Activated T-helper 1 cell treated with anti-CD3 and anti-CD28 coated beads, Interleukin-12 subunit alpha, Interleukin-12 subunit beta, Interleukin-2, Interleukin-4 antibody, amounts not matched to agents 30 ng/mL and 10 ng/mL and 1 ng/mL, durations not matched to agents 14 hours and 24 hours and 36 hours (primary cell): ENCODE measurements at regions not wholly inside any gene's neighbourhood (a gene's known extent, or its start where the extent isn't known, plus 50 kb on each side); places are given as distances from the start of the nearest gene placed in this dataset.

ENCODE experiments used
- DNase-seq: peaks from one replicate; pipeline ENCODE4 v3.0.0; 2021; ENCODE audit warnings: low spot score
- H3K27ac Mint-ChIP-seq: one replicate; pipeline ENCODE4 v1.8.0; 2021; ENCODE audit warnings: mild to moderate bottlenecking, mixed read lengths
- H3K27me3 Mint-ChIP-seq: one replicate; pipeline ENCODE4 v1.8.0; 2022; ENCODE audit warnings: mild to moderate bottlenecking, moderate library complexity, mixed read lengths; ENCODE audit not compliant: insufficient read depth
- H3K36me3 Mint-ChIP-seq: one replicate; pipeline ENCODE4 v1.8.0; 2021; ENCODE audit warnings: low read depth, mixed read lengths
- H3K4me1 Mint-ChIP-seq: one replicate; pipeline ENCODE4 v1.8.0; 2021; ENCODE audit warnings: low read depth, mixed read lengths
- H3K4me3 Mint-ChIP-seq: one replicate; pipeline ENCODE4 v1.8.0; 2021; ENCODE audit warnings: mild to moderate bottlenecking, moderate library complexity, mixed read lengths
- H3K9me3 Mint-ChIP-seq: one replicate; pipeline ENCODE4 v1.8.0; 2021; ENCODE audit warnings: mixed read lengths
- intact Hi-C: fragments of 100-400 bp; cut with micrococcal nuclease; formaldehyde crosslinking; loops from one replicate; pipeline ENCODE4 v1.15.1; 2024

GRCh38 chr6:109301418-109301817, 80.8 kb downstream of the CD164 start:
- intact Hi-C loops: loop anchor here (10.0 kb wide), 1 partner anchor 117 kb away; no protein-coding TSS in a partner anchor
- H3K4me3 Mint-ChIP-seq: no peak overlapping the region
- no peak overlapping the region for H3K27ac Mint-ChIP-seq
- H3K4me1 Mint-ChIP-seq: peaks cover 12% of the 10 kb centered on the region
- no peaks in the 10 kb centered on the region for H3K36me3 Mint-ChIP-seq
- no peaks in the 10 kb centered on the region for H3K9me3 Mint-ChIP-seq
- H3K27me3 Mint-ChIP-seq: peaks cover 13% of the 10 kb centered on the region
- no peak for DNase-seq

GRCh38 chr6:109300874-109301273, 81.4 kb downstream of the CD164 start:
- Mint-ChIP-seq H3K9me3 (no peaks in the 10 kb centered on the region), H3K27ac (no peak overlapping the region), H3K27me3 (peaks cover 13% of the 10 kb centered on the region), H3K4me3 (no peak overlapping the region), H3K36me3 (no peaks in the 10 kb centered on the region), H3K4me1 (peaks cover 12% of the 10 kb centered on the region)
- intact Hi-C loops: loop anchor here (10.0 kb wide), 1 partner anchor 116 kb away; no protein-coding TSS in a partner anchor
- no peak for DNase-seq

- H3K9me3 Mint-ChIP-seq: no peaks in the 10 kb centered on the region
- DNase-seq: no peak
- no peak overlapping the region for H3K4me3 Mint-ChIP-seq
- peaks cover 12% of the 10 kb centered on the region for H3K4me1 Mint-ChIP-seq
- H3K27ac Mint-ChIP-seq: no peak overlapping the region
- peaks cover 13% of the 10 kb centered on the region for H3K27me3 Mint-ChIP-seq
- no peaks in the 10 kb centered on the region for H3K36me3 Mint-ChIP-seq
- intact Hi-C loops: loop anchor here (10.0 kb wide), 1 partner anchor 115 kb away; no protein-coding TSS in a partner anchor
These were observed 82.3 kb downstream of the CD164 start for GRCh38 chr6:109299776-109300564.

GRCh38 chr6:109299265-109299607, 83.0 kb downstream of the CD164 start:
- Mint-ChIP-seq H3K27ac (no peak overlapping the region), H3K9me3 (no peaks in the 10 kb centered on the region)

GRCh38 chr6:109298605-109299264, 83.5 kb downstream of the CD164 start:
- intact Hi-C loops: no loop called here
- no peak for DNase-seq
- H3K9me3 Mint-ChIP-seq: no peaks in the 10 kb centered on the region
- H3K4me3 Mint-ChIP-seq: no peak overlapping the region
- no peaks in the 10 kb centered on the region for H3K36me3 Mint-ChIP-seq
- H3K4me1 Mint-ChIP-seq: no peaks in the 10 kb centered on the region
- no peak overlapping the region for H3K27ac Mint-ChIP-seq
- H3K27me3 Mint-ChIP-seq: peaks cover 13% of the 10 kb centered on the region

More at GRCh38 chr6:109299265-109299607, 83.0 kb downstream of the CD164 start:
- H3K27me3 Mint-ChIP-seq: peaks cover 13% of the 10 kb centered on the region
- peaks cover 5% of the 10 kb centered on the region for H3K4me1 Mint-ChIP-seq
- DNase-seq: no peak
- intact Hi-C loops: no loop called here
- no peaks in the 10 kb centered on the region for H3K36me3 Mint-ChIP-seq
- no peak overlapping the region for H3K4me3 Mint-ChIP-seq

GRCh38 chr6:109297406-109298110, 84.7 kb downstream of the CD164 start:
- Mint-ChIP-seq H3K4me1 (no peaks in the 10 kb centered on the region), H3K9me3 (no peaks in the 10 kb centered on the region), H3K27me3 (peaks cover 13% of the 10 kb centered on the region), H3K27ac (no peak overlapping the region), H3K36me3 (no peaks in the 10 kb centered on the region), H3K4me3 (no peak overlapping the region)
- intact Hi-C loops: no loop called here
- no peak for DNase-seq

- Mint-ChIP-seq H3K9me3 (no peaks in the 10 kb centered on the region), H3K4me3 (no peak overlapping the region), H3K4me1 (no peaks in the 10 kb centered on the region), H3K27ac (no peak overlapping the region), H3K27me3 (peaks cover 13% of the 10 kb centered on the region), H3K36me3 (no peaks in the 10 kb centered on the region)
- intact Hi-C loops: no loop called here
- no peak for DNase-seq
These were observed 85.3 kb downstream of the CD164 start for GRCh38 chr6:109296971-109297372.

GRCh38 chr6:109296452-109296851, 85.8 kb downstream of the CD164 start:
- Mint-ChIP-seq H3K4me3 (no peak overlapping the region), H3K4me1 (no peaks in the 10 kb centered on the region), H3K27me3 (peaks cover 12% of the 10 kb centered on the region), H3K36me3 (no peaks in the 10 kb centered on the region), H3K27ac (no peak overlapping the region), H3K9me3 (no peaks in the 10 kb centered on the region)
- intact Hi-C loops: no loop called here
- DNase-seq: no peak

GRCh38 chr6:109295774-109296156, 86.5 kb downstream of the CD164 start:
- intact Hi-C loops: no loop called here
- Mint-ChIP-seq H3K4me3 (no peak overlapping the region), H3K36me3 (no peaks in the 10 kb centered on the region), H3K4me1 (no peaks in the 10 kb centered on the region), H3K27me3 (peaks cover 11% of the 10 kb centered on the region), H3K27ac (no peak overlapping the region), H3K9me3 (no peaks in the 10 kb centered on the region)
- no peak for DNase-seq

- no peak for DNase-seq
- intact Hi-C loops: no loop called here
- no peaks in the 10 kb centered on the region for H3K36me3 Mint-ChIP-seq
- H3K27ac Mint-ChIP-seq: no peak overlapping the region
- H3K4me3 Mint-ChIP-seq: no peak overlapping the region
- no peaks in the 10 kb centered on the region for H3K9me3 Mint-ChIP-seq
- no peaks in the 10 kb centered on the region for H3K4me1 Mint-ChIP-seq
- peaks cover 9% of the 10 kb centered on the region for H3K27me3 Mint-ChIP-seq
These were observed 87.0 kb downstream of the CD164 start for GRCh38 chr6:109295109-109295773.

- Mint-ChIP-seq H3K27me3 (peaks cover 8% of the 10 kb centered on the region), H3K4me3 (no peak overlapping the region), H3K36me3 (no peaks in the 10 kb centered on the region), H3K4me1 (no peaks in the 10 kb centered on the region), H3K27ac (no peak overlapping the region), H3K9me3 (no peaks in the 10 kb centered on the region)
- intact Hi-C loops: no loop called here
- no peak for DNase-seq
These were observed 89.2 kb downstream of the CD164 start for GRCh38 chr6:109292983-109293586.

GRCh38 chr6:109292420-109292819, 89.8 kb downstream of the CD164 start:
- Mint-ChIP-seq H3K4me3 (no peak overlapping the region), H3K27ac (no peak overlapping the region), H3K4me1 (no peaks in the 10 kb centered on the region), H3K9me3 (no peaks in the 10 kb centered on the region), H3K27me3 (peaks cover 3% of the 10 kb centered on the region), H3K36me3 (no peaks in the 10 kb centered on the region)
- DNase-seq: no peak
- intact Hi-C loops: no loop called here
